ENCODE measurements at regions not wholly inside any gene's neighbourhood (a gene's known extent, or its start where the extent isn't known, plus 50 kb on each side); places are given as distances from the start of the nearest gene placed in this dataset.

- TF ChIP-seq CTCF (IDR thresholded peaks at IDR 0.05) (no peak), MAX (IDR thresholded peaks at IDR 0.05) (no peak), RFX5 (IDR thresholded peaks at IDR 0.05) (no peak), POLR2A (IDR thresholded peaks at IDR 0.05; ENCODE audit: low read length) (no peak), RCOR1 (IDR thresholded peaks at IDR 0.05; ENCODE audit: low read depth, low read length) (no peak), CHD2 (IDR thresholded peaks at IDR 0.05; ENCODE audit: low read length, partially characterized antibody) (no peak), SREBF2 (IDR thresholded peaks at IDR 0.05) (no peak), KDM5A (IDR thresholded peaks at IDR 0.05) (no peak), RNF2 (IDR thresholded peaks at IDR 0.05; ENCODE audit: borderline replicate concordance, low read depth) (no peak), CEBPB (IDR thresholded peaks at IDR 0.05) (no peak), ELK1 (IDR thresholded peaks at IDR 0.05; ENCODE audit: low read depth, low read length) (no peak), EP300 (IDR thresholded peaks at IDR 0.05) (no peak), POLR2AphosphoS2 (conservative IDR thresholded peaks at IDR 0.05; ENCODE audit: low read length) (no peak)
These were observed 57.3 kb upstream of the TPM4 start for GRCh38 chr19:16018801-16019551.

Data from A549 (cell line).